HEK293T (cell line): ENCODE measurements at regions not wholly inside any gene's neighbourhood (a gene's known extent, or its start where the extent isn't known, plus 50 kb on each side); places are given as distances from the start of the nearest gene placed in this dataset.

Experiments used
- ARNT ChIP-seq: fragments of 450-650 bp; IDR thresholded peaks from 2 replicates; pipeline ENCODE4 v1.6.1; 2017; ENCODE audit warnings: mild to moderate bottlenecking
- BHLHE40 ChIP-seq: fragments of 450-650 bp; IDR thresholded peaks from 2 replicates; pipeline ENCODE4 v1.6.1; 2016; ENCODE audit warnings: mild to moderate bottlenecking, moderate library complexity, borderline replicate concordance
- ELF4 ChIP-seq: fragments of 450-650 bp; IDR thresholded peaks from 2 replicates; pipeline ENCODE4 v1.6.1; 2017; ENCODE audit warnings: antibody characterized with exemption
- FOXA1 ChIP-seq: fragments of 450-650 bp; IDR thresholded peaks from 2 replicates; pipeline ENCODE4 v1.6.1; 2016; ENCODE audit warnings: mild to moderate bottlenecking
- FOXM1 ChIP-seq: fragments of 450-650 bp; IDR thresholded peaks from 2 replicates; pipeline ENCODE4 v1.6.1; 2017; ENCODE audit warnings: mild to moderate bottlenecking, borderline replicate concordance
- HDGF ChIP-seq: fragments of 450-650 bp; IDR thresholded peaks from 2 replicates; pipeline ENCODE4 v1.6.1; 2017; ENCODE audit warnings: antibody characterized with exemption, borderline replicate concordance
- L3MBTL2 ChIP-seq: fragments of 450-650 bp; conservative IDR thresholded peaks from 2 replicates; pipeline ENCODE4 v1.6.1; 2016; ENCODE audit warnings: mild to moderate bottlenecking
- LEF1 ChIP-seq: fragments of 450-650 bp; IDR thresholded peaks from 2 replicates; pipeline ENCODE4 v1.6.1; 2017; ENCODE audit warnings: mild to moderate bottlenecking, borderline replicate concordance
- NFRKB ChIP-seq: fragments of 450-650 bp; IDR thresholded peaks from 2 replicates; pipeline ENCODE4 v1.6.1; 2016; ENCODE audit warnings: mild to moderate bottlenecking, moderate library complexity
- SP1 ChIP-seq: fragments of 450-650 bp; IDR thresholded peaks from 2 replicates; pipeline ENCODE4 v1.6.1; 2017
- SUZ12 ChIP-seq: fragments of 450-650 bp; IDR thresholded peaks from 2 replicates; pipeline ENCODE4 v1.6.1; 2016; ENCODE audit warnings: mild to moderate bottlenecking
- TARDBP ChIP-seq: fragments of 450-650 bp; IDR thresholded peaks from 2 replicates; pipeline ENCODE4 v1.6.1; 2016
- ZNF384 ChIP-seq: fragments of 450-650 bp; IDR thresholded peaks from 2 replicates; pipeline ENCODE4 v1.6.1; 2016
- TF ChIP-seq, protein P1 (sequence below): fragments of 450-650 bp; IDR thresholded peaks from 2 replicates; pipeline ENCODE4 v1.6.1; 2016

DNA sequence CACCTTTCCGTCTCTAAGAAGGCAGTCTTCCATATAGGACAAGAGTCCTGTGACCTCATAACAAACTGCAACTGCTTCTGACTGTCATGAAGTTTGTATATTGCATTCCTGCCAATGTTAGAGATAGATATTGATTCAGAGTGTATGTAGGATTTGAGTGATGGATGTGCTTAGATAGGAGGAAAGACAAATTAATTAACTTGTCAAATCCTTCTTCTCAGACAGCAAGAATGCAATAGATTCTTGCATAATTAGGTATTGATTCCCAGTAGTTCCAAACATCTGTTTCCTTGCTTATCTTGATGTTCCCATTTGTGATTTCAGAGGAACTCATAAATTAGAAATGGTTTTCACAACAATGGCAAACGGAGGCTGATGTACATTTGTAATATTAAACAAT lies 555.3 kb downstream of the TRAM1L1 start:
- TF ChIP-seq BHLHE40 (no peak), SP1 (no peak), ZNF384 (no peak), L3MBTL2 (no peak), HDGF (no peak), FOXA1 (no peak), ELF4 (no peak), TARDBP (no peak), FOXM1 (no peak), LEF1 (no peak), SUZ12 (no peak), NFRKB (no peak), ARNT (no peak)
- TF ChIP-seq, protein P1, sequence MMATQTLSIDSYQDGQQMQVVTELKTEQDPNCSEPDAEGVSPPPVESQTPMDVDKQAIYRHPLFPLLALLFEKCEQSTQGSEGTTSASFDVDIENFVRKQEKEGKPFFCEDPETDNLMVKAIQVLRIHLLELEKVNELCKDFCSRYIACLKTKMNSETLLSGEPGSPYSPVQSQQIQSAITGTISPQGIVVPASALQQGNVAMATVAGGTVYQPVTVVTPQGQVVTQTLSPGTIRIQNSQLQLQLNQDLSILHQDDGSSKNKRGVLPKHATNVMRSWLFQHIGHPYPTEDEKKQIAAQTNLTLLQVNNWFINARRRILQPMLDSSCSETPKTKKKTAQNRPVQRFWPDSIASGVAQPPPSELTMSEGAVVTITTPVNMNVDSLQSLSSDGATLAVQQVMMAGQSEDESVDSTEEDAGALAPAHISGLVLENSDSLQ: no peak
